Activated CD8-positive, alpha-beta memory T cell treated with anti-CD3 and anti-CD28 coated beads for 24 hours (primary cell): ENCODE measurements at regions not wholly inside any gene's neighbourhood (a gene's known extent, or its start where the extent isn't known, plus 50 kb on each side); places are given as distances from the start of the nearest gene placed in this dataset.

ENCODE experiments used
- DNase-seq: peaks from one replicate; pipeline ENCODE4 v3.0.0-alpha.2; 2020

DNA sequence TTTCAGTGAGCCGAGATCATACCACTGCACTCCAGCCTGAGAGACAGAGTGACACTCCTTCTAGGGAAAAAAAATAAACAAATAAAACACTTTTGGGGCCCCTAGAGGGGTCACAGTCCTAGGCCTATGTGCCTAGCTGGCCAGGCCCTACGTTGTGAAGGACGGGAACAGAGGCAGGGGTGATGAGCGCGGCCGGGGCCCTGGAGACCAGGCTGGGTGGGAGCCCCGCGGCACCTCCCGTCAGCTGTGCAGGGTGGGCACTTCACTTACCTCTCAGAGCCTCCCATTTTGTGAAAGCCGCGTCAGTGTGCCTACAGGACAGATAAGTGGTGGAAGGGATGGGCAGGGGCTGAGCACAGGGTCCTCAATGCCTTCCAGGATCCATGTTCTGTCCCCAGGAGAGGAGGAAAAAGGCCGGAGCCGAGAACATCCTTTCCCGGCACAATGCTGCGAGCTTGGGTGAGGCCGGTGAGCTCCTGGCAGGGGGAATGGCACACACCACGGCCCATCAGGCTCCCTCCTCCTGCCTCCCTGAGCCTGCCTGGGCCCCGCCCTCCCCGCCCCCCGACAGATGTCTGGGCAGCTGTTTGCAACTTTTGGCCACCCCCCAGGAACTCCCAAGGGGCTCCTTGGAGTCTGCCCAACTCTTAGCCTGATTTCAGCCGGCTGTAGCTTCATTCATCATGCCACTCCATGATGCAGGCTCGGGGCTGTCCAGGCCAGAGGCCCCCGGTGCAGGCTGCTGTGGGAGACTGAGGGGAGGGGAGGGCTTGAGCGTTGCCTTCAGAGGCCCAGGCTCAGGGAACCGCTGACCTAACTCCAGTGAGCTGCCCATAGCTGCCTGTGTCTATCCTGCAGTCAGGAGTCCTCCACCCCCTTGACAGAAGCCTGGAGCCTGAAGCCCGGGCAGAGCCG is 196.5 kb downstream of the TFCP2L1 start:
- DNase-seq = no peak

GRCh38 chr2:121089166-121089510 is 195.9 kb downstream of the TFCP2L1 start:
- no peak for DNase-seq

GRCh38 chr2:121090088-121090715 is 194.8 kb downstream of the TFCP2L1 start:
- DNase-seq = no peak

DNA sequence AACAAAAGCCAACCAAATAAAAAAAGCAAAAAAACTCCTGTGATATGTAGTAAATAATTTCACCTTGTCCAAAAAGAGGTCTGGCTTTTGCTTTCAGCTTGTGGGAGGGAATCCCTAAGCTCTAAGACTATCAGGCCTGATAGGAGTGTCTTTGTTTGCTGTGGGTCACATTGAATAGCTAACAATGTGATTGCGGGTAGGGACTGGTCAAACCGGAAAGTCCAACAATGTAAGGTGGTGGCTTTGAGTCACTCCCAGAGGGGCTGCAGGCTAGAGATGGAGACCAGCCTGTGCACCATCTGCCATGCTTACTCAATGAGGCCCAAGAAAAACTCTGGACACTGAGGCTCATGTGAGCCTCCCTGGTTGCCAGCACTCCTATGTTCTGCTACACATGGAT is 192.9 kb downstream of the TFCP2L1 start:
- DNase-seq = no peak

- DNase-seq = no peak
Measured at GRCh38 chr2:121093692-121094091, 191.3 kb downstream of the TFCP2L1 start.

- no peak for DNase-seq
Measured at GRCh38 chr2:121094101-121094500, 190.9 kb downstream of the TFCP2L1 start.

DNA sequence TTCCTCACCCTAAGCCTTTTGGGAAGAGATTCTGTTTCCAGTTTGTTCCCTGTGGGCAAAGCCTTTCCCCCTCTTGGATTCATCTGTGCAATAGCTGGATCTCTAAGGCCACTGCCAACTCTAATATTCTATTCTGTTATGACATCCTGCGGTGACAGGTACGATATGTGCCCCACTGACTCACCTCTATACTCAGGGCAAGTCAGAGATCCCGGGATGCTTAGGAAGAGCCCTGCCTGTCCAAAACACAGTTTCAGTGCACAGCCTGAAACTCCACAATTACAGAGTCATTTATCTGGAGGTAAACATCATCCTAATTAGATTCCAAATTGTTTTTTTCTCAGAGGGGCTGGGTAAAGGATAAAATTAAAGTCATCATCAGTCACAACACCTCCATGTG is 190.2 kb downstream of the TFCP2L1 start:
- DNase-seq = no peak

- no peak for DNase-seq
Measured at GRCh38 chr2:121095257-121096080, 189.5 kb downstream of the TFCP2L1 start.

DNA sequence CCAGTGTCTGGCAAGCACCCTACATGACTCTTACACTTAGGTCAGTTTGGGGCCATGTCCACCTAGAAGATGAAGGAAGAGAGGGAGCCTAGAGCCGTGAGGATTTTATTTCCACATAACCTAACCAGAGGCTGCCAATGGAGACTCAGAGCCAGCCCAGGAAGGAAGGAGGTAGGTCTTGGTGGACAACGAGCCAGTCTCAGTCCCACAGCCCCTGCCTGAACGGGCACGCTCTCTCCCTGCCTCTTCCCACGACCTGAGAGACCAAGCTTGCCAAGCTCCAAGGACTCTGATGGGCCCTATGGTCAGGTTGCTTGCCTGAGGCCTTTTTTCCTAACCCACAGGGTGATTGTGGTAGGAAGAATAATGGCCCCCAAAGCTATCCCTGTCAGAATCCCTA is 188.4 kb downstream of the TFCP2L1 start:
- no peak for DNase-seq

DNA sequence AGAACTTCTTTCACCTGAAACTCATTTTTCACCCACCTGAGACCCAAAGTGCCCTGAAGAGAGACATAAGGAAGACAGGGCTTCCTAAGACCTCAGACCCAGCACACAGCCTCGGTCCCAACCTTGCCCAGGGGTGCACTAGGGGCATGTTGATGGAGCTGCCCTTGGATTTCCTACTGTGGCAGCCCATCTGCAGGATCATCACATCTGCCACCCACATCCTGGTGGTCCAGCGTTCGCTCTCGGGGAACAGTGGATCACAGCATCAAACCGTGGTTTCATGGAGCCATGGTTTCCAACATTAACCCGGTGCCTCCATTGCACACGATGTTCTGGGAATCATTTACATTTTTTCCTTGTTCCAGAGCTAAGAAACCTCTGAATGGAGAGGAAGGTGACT is 186.4 kb downstream of the TFCP2L1 start:
- no peak for DNase-seq

- no peak for DNase-seq
Measured at GRCh38 chr2:121099329-121100290, 185.4 kb downstream of the TFCP2L1 start.

DNA sequence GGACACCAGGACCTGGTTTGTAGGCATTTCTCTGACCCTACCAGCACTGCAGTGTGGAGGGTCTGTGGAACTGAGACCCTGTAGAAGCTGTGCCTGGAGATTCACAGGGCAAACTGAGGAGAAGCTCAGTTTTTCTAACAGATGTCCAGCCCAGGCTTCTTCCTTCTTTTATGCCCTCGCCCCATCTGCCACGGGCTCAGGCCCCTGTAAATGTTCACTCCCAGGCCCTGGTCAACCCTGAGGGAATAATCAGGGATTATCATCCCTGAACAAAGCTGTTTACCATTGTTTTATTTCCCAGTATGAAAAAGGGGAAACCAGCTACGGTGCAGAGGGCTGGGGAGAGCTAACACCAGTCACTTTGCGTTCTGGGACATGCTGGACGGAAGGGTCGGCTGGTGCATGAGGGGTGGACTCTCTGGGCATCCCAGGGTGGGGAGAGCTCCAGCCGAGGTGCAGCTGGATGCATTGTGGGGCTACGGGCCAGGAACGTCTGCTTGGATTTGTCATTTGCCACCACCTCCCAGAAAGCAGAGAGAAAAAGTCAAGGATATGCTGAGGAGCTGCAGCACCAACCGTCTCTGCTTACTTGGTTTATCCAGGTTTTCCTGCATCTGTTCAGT is 183.8 kb downstream of the TFCP2L1 start:
- no peak for DNase-seq

GRCh38 chr2:121102941-121103340 is 182.1 kb downstream of the TFCP2L1 start:
- no peak for DNase-seq

DNA sequence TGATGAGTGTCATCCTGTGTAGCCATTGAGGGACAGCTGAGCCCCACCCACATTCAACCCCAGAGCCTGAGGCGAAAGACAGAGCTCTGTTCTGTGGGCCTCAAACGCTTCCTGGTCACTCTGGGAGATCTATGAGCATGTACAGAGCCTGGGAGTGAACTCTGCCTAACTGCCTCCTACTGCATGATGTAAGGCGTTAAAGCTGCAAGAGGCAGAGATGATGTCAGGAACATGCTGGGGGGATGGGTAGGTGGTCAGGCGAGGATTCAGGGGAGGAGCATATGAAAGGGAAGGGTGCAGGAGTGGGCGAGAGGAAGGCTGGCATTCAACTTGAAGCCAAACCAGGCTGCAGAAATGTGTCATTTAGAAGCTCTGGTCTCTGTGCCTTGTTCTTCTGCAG is 181.0 kb downstream of the TFCP2L1 start:
- DNase-seq = no peak

GRCh38 chr2:121104721-121105141 is 180.3 kb downstream of the TFCP2L1 start:
- DNase-seq = no peak

DNA sequence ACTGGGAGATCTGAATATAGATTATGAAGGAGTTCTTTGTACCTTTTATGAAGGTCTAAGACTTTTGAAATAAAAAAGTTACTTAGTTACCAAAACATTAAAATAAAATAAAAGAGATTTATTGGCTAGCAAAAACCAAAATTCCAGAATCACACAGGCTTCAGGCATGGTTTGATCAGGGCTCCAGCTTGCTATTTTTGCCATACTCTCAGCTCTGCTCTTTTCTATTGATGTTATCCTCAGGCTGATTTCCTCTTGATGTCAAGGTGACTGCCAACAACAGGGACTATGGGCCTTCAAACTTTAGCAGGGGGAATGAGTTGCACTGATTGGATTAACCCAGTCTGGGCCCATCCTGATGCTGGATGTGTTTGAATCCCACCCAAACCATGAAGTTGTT is 174.1 kb downstream of the TFCP2L1 start:
- DNase-seq = no peak

DNA sequence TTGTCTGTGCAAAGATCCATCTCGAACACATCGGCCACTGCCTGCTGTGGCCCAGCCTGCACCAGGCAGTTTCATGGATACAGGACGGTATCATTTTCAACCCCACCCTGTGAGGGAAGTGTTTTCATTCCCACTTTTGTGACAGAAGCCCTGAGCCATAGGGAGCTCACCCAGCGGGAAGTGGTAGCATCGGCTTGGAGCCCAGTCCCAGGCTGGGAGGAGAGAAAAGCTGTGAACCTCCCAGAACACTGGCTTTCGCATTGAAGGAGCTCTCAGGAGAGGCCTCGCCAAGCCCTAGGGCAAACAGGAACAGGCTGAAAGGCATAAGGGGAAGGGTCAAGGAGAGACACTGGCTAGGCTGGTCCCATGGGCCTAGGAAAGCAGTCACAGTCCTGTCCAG is 166.1 kb downstream of the TFCP2L1 start:
- DNase-seq = no peak

DNA sequence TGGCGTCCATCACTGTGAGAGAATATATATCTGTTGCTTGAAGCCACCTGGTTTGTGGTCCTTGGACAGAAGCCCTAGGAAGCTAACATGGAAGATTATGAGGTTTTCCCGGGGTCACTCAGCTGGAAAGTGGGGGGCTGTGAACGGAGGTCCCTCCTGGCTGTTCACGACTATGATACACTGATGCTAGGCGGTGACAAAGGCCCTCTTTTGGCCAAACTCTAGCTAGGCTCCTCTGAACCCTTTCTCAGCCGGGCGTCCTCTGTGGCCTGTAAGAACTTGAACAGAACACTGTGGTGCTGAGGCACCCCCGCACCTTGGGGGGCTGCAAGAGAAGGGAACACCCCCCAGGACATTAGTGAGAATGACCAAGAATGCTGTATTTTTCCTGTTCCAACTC is 164.6 kb downstream of the TFCP2L1 start:
- no peak for DNase-seq

DNA sequence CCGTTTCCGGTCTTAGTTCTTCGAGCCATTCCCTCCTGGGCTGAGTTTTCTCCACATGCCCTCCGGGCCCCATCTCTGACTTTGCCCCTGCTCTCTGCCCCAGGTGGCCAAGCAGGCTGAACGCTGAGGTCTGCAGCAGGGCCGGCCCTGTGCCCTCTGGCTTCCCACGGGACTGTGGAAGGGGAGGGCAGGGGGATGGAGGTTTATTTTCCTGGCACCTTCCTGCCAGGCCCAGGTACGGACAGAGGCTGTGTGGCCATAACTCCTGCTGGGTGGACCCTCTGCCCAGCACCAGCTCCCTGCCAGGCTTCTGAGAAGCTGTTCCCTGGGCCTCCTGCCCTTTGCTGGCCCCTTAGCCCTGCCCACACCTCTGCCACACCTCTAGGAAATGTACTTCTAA is 164.0 kb downstream of the TFCP2L1 start:
- DNase-seq = no peak

- no peak for DNase-seq
Measured at GRCh38 chr2:121121661-121122060, 163.3 kb downstream of the TFCP2L1 start.

DNA sequence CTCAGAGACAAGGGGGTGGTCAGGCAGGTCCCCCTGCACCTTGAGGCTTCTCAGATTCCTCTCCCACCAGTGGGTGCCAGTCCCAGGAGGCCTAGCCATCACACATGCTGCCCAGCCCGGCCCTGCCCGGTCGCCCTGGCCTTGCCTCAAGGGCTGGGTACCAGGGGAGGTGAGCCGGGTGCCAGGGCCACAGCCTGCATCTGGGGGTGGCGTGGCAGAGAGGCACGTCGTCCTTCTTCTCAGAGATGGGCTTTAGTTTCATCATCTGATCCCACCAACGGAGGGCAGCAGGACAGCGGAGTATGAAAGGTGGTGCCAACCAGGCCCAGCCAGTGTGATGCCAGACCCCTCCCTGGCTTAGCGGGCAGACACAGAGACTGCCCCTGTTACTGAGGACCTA is 161.7 kb downstream of the TFCP2L1 start:
- DNase-seq = no peak

GRCh38 chr2:121124330-121124729 is 160.7 kb downstream of the TFCP2L1 start:
- DNase-seq = no peak
